Progenitor cell of endocrine pancreas (in vitro differentiated cells): ENCODE measurements at regions not wholly inside any gene's neighbourhood (a gene's known extent, or its start where the extent isn't known, plus 50 kb on each side); places are given as distances from the start of the nearest gene placed in this dataset.

Experiments
- DNase-seq: peaks from one replicate; pipeline ENCODE4 v3.0.0; 2021; ENCODE audit warnings: low spot score; ENCODE audit not compliant: unreplicated experiment
- H3K27ac Mint-ChIP-seq: 2 replicates; pipeline ENCODE4 v1.8.0; 2021; ENCODE audit warnings: mild to moderate bottlenecking, moderate library complexity, mixed read lengths
- H3K27me3 Mint-ChIP-seq: 2 replicates; pipeline ENCODE4 v1.8.0; 2021; ENCODE audit warnings: mixed read lengths
- H3K36me3 Mint-ChIP-seq: 2 replicates; pipeline ENCODE4 v1.8.0; 2022; ENCODE audit warnings: mixed read lengths; ENCODE audit not compliant: insufficient read depth
- H3K4me1 Mint-ChIP-seq: 2 replicates; pipeline ENCODE4 v1.8.0; 2021; ENCODE audit warnings: low read depth, mixed read lengths
- H3K4me3 Mint-ChIP-seq: 2 replicates; pipeline ENCODE4 v1.8.0; 2021; ENCODE audit warnings: low read depth, mild to moderate bottlenecking, moderate library complexity, mixed read lengths
- H3K9me3 Mint-ChIP-seq: 2 replicates; pipeline ENCODE4 v1.8.0; 2021; ENCODE audit warnings: low read depth, mixed read lengths
- TF ChIP-seq, protein P1 (sequence below): fragments of 200-600 bp; sonication (generic); IDR thresholded peaks from one replicate; pipeline ENCODE4 v1.5.0; 2021; ENCODE audit warnings: antibody characterized with exemption, mild to moderate bottlenecking; ENCODE audit not compliant: unreplicated experiment

DNA sequence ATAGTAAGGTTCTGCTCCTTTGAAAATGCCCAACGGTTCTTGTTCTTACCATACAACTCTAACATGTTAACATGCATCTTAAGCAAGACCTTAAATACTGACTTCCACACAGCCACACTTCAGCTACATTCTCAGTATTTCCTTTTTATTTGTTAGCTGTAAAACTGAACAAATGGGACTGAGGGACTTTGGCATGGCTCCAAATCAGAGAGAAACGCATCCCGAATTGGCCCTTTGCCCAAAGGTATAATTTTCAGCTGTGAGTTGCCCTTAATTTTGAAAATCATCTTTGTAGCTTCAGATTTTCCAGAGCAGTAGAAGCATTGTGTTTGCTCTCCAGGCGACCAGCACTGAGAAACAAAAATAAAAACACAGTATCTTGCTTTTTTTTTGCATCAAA, 56.4 kb downstream of the NEUROD6 start:
- TF ChIP-seq, protein P1, sequence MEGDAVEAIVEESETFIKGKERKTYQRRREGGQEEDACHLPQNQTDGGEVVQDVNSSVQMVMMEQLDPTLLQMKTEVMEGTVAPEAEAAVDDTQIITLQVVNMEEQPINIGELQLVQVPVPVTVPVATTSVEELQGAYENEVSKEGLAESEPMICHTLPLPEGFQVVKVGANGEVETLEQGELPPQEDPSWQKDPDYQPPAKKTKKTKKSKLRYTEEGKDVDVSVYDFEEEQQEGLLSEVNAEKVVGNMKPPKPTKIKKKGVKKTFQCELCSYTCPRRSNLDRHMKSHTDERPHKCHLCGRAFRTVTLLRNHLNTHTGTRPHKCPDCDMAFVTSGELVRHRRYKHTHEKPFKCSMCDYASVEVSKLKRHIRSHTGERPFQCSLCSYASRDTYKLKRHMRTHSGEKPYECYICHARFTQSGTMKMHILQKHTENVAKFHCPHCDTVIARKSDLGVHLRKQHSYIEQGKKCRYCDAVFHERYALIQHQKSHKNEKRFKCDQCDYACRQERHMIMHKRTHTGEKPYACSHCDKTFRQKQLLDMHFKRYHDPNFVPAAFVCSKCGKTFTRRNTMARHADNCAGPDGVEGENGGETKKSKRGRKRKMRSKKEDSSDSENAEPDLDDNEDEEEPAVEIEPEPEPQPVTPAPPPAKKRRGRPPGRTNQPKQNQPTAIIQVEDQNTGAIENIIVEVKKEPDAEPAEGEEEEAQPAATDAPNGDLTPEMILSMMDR = no peak
- Mint-ChIP-seq H3K36me3 (no peaks in the 10 kb centered on the region), H3K27me3 (no peaks in the 10 kb centered on the region), H3K27ac (no peak overlapping the region), H3K4me1 (no peaks in the 10 kb centered on the region), H3K4me3 (no peak overlapping the region), H3K9me3 (no peaks in the 10 kb centered on the region)
- no peak for DNase-seq

DNA sequence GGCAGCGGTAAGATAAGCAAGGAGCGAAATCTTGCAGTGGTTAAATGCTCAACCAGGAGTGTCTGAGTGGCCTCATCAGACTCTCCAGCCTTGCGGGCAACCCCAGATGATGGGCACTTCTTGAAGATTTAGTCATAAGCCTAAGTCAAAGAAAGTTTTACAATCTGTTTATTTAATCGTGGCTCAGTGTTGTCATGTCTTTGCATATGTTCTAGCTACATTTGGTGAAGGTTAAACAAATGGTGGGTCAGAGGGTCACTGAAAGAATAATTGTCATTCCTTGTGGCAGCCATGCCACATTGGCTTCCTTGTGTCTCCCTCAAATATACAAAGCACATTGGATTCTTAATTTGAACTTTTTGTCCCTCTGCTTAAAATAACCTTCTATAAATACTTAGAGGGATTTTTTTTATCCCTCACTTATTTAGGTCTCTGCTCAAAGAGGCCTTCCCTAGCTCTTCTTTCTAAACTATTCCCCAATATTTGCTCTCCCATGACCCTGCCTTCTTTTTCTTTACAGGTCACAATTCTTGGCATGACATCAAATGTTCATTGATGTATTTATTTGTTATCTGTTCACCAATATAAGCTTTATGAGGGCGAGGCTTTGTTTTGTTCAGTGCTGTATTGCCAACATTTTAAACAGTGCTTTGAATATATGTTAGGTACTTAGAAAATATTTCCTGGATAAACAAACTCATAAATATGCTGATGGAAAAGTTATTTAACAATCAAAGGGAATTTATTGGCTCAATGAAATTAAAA, 68.7 kb downstream of the NEUROD6 start:
- TF ChIP-seq, protein P1 = no peak
- Mint-ChIP-seq H3K36me3 (no peaks in the 10 kb centered on the region), H3K27me3 (no peaks in the 10 kb centered on the region), H3K9me3 (no peaks in the 10 kb centered on the region), H3K4me3 (no peak overlapping the region), H3K4me1 (no peaks in the 10 kb centered on the region), H3K27ac (no peak overlapping the region)
- no peak for DNase-seq

DNA sequence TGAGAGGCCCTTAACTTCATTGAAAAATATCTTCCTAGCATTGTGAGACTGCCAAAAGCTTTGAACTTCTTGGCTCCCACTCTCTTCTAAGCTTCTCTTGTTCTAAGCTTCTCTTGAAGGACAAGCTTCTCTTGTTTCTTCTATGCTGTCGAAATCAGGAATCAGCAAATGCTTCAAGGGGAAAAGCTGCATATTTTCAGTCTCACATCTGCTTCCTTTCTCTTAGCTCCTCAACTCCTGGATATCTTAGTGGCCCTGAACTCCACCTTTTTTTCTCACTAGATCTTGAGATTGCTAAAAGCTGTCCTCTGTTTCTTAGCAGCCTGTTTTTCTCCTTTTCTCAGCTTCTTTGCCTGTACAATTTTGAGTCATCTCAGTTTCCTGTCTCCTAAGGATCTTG, 73.0 kb downstream of the NEUROD6 start:
- Mint-ChIP-seq H3K27me3 (no peaks in the 10 kb centered on the region), H3K4me3 (no peak overlapping the region), H3K4me1 (no peaks in the 10 kb centered on the region), H3K27ac (no peak overlapping the region), H3K9me3 (no peaks in the 10 kb centered on the region), H3K36me3 (no peaks in the 10 kb centered on the region)
- TF ChIP-seq, protein P1 = no peak
- no peak for DNase-seq

DNA sequence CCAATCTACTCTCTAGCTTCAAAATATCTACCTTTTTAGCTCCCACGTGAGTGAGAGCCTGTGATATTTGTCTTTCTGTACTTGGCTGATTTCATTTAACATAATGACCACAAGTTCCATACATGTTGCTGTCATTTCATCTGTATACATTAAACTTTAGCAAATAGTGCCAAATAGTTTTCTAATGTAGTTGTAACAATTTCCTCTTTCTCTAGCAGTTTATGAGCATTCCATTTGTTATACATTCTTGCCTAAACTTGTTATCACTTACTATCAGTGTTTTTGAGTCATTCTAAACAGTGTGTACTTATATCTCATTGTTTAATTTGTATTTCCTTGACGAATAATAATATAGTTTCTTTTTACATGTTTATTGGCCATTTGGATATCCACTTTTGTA, 77.2 kb downstream of the NEUROD6 start:
- Mint-ChIP-seq H3K36me3 (no peaks in the 10 kb centered on the region), H3K27ac (no peak overlapping the region), H3K4me1 (peaks cover 4% of the 10 kb centered on the region), H3K4me3 (no peak overlapping the region), H3K27me3 (no peaks in the 10 kb centered on the region), H3K9me3 (no peaks in the 10 kb centered on the region)
- DNase-seq = no peak
- TF ChIP-seq, protein P1 = no peak

DNA sequence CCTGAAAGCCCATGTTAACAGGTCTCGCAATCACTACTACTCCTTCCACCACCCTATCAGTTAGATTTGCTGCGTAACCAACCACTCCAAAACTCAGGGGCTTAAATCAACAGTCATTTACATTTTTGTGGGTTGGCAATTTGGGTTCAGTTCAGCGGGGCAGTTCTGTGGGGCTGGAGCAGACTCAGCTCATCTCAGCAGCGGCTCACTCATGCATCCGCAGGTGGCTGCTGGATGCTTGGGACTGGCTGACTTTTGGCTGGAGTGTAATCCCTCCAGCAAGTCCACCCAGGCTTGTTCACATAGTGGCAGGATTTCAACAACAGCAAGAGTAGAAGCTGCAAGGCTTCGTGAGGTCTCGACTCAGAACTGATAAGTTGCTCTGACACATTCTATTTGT, 79.2 kb downstream of the NEUROD6 start:
- Mint-ChIP-seq H3K4me3 (no peak overlapping the region), H3K27ac (no peak overlapping the region), H3K36me3 (no peaks in the 10 kb centered on the region), H3K9me3 (no peaks in the 10 kb centered on the region), H3K4me1 (peaks cover 4% of the 10 kb centered on the region), H3K27me3 (no peaks in the 10 kb centered on the region)
- DNase-seq = no peak
- TF ChIP-seq, protein P1 = no peak
